Bronchial epithelial cell (primary cell): ENCODE measurements at regions not wholly inside any gene's neighbourhood (a gene's known extent, or its start where the extent isn't known, plus 50 kb on each side); places are given as distances from the start of the nearest gene placed in this dataset.

ENCODE experiments used
- DNase-seq: peaks from one replicate; pipeline ENCODE4 v3.0.0-alpha.2; 2010; ENCODE audit warnings: low read depth
- FAIRE-seq: peaks from 2 replicates; lab custom pipeline; 2011; peaks lifted over from hg19 to GRCh38; lab: Jason Lieb, UNC
- H3K27me3 ChIP-seq: 2 replicates; pipeline ENCODE4 v1.5.1; 2011; ENCODE audit warnings: low read length; ENCODE audit not compliant: control insufficient read depth, insufficient read depth
- H3K36me3 ChIP-seq: 2 replicates; pipeline ENCODE4 v1.5.1; 2011; ENCODE audit warnings: low read length; ENCODE audit not compliant: control insufficient read depth, insufficient read depth
- H3K4me3 ChIP-seq: 2 replicates; pipeline ENCODE4 v1.5.1; 2011; ENCODE audit warnings: mild to moderate bottlenecking, low read depth, low read length, control low read depth
- CTCF ChIP-seq: IDR thresholded peaks from 2 replicates; pipeline ENCODE4 v1.5.1; 2011; ENCODE audit warnings: mild to moderate bottlenecking, moderate library complexity, low read length, control low read depth, inconsistent platforms; ENCODE audit not compliant: insufficient read depth, severe bottlenecking

- FAIRE-seq, result no peak
Observed at GRCh38 chr9:73685786-73686185, 534.1 kb downstream of the ANXA1 start.

GRCh38 chr9:73689051-73689870, 537.6 kb downstream of the ANXA1 start:
- peak; percentile 47 for FAIRE-seq
- no peak for TF ChIP-seq CTCF
- H3K27me3 ChIP-seq, result no peaks in the 10 kb centered on the region

More at GRCh38 chr9:73685786-73686185, 534.1 kb downstream of the ANXA1 start:
- no peak for DNase-seq
- no peaks in the 10 kb centered on the region for H3K36me3 ChIP-seq
- no peak for TF ChIP-seq CTCF
- no peak overlapping the region for H3K4me3 ChIP-seq
- no peaks in the 10 kb centered on the region for H3K27me3 ChIP-seq

GRCh38 chr9:73701415-73702057, 549.9 kb downstream of the ANXA1 start:
- Histone ChIP-seq H3K36me3 (no peaks in the 10 kb centered on the region), H3K4me3 (no peak overlapping the region), H3K27me3 (no peaks in the 10 kb centered on the region)
- TF ChIP-seq CTCF, result no peak
- no peak for FAIRE-seq
- peak; percentile 15 for DNase-seq

More at GRCh38 chr9:73689051-73689870, 537.6 kb downstream of the ANXA1 start:
- Histone ChIP-seq H3K4me3 (no peak overlapping the region), H3K36me3 (no peaks in the 10 kb centered on the region)
- no peak for DNase-seq

- H3K36me3 ChIP-seq, result no peaks in the 10 kb centered on the region
- FAIRE-seq, result no peak
- DNase-seq, result peak; percentile 94
Observed at GRCh38 chr9:73714294-73714693, 562.6 kb downstream of the ANXA1 start.

GRCh38 chr9:73715591-73715990, 563.9 kb downstream of the ANXA1 start:
- H3K4me3 ChIP-seq, result no peak overlapping the region
- no peaks in the 10 kb centered on the region for H3K36me3 ChIP-seq
- no peaks in the 10 kb centered on the region for H3K27me3 ChIP-seq
- FAIRE-seq (no peak), DNase-seq (no peak)
- TF ChIP-seq CTCF, result no peak

More at GRCh38 chr9:73714294-73714693, 562.6 kb downstream of the ANXA1 start:
- no peak for TF ChIP-seq CTCF
- Histone ChIP-seq H3K4me3 (no peak overlapping the region), H3K27me3 (no peaks in the 10 kb centered on the region)
